ENCODE measurements at regions not wholly inside any gene's neighbourhood (a gene's known extent, or its start where the extent isn't known, plus 50 kb on each side); places are given as distances from the start of the nearest gene placed in this dataset.
"Not testable (repeated sequence)": the region's sequence is repeated elsewhere in the genome, so short reads cannot be mapped to it uniquely, and the experiment has no call there.

DNA sequence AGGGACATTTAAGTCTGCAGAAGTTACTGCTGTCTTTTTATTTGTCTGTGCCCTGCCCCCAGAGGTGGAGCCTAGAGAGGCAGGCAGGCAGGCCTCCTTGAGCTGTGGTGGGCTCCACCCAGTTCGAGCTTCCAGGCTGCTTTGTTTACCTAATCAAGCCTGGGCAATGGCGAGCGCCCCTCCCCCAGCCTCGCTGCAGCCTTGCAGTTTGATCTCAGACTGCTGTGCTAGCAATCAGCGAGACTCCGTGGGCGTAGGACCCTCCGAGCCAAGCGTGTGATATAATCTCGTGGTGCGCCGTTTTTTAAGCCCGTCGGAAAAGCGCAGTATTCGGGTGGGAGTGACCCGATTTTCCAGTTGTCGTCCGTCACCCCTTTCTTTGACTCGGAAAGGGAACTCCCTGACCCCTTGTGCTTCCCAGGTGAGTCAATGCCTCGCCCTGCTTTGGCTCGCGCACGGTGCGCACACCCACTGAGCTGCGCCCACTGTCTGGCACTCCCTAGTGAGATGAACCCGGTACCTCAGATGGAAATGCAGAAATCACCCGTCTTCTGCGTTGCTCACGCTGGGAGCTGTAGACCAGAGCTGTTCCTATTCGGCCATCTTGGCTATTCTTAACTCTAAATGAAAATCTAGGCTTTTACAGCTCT is 244.0 kb upstream of the SPHKAP start:
- TF ChIP-seq, protein P1, sequence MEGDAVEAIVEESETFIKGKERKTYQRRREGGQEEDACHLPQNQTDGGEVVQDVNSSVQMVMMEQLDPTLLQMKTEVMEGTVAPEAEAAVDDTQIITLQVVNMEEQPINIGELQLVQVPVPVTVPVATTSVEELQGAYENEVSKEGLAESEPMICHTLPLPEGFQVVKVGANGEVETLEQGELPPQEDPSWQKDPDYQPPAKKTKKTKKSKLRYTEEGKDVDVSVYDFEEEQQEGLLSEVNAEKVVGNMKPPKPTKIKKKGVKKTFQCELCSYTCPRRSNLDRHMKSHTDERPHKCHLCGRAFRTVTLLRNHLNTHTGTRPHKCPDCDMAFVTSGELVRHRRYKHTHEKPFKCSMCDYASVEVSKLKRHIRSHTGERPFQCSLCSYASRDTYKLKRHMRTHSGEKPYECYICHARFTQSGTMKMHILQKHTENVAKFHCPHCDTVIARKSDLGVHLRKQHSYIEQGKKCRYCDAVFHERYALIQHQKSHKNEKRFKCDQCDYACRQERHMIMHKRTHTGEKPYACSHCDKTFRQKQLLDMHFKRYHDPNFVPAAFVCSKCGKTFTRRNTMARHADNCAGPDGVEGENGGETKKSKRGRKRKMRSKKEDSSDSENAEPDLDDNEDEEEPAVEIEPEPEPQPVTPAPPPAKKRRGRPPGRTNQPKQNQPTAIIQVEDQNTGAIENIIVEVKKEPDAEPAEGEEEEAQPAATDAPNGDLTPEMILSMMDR (IDR thresholded peaks at IDR 0.05) = not testable (repeated sequence)
- TF ChIP-seq POLR2AphosphoS5, POLR2A, EP300 (IDR thresholded peaks at IDR 0.05): not testable (repeated sequence)

Measured in stomach (tissue), 4 donors.